Endothelial cell of umbilical vein (primary cell): ENCODE measurements at regions not wholly inside any gene's neighbourhood (a gene's known extent, or its start where the extent isn't known, plus 50 kb on each side); places are given as distances from the start of the nearest gene placed in this dataset.

ENCODE experiments used
- BruUV-seq: library from RNA; stranded (reverse); fragments of 400-500 nt; replicated peaks from 2 replicates; lab custom pipeline; 2021; lab: Mats Ljungman, UMichigan
- CTCF ChIA-PET: fragments of 300-600, 350-600 bp; sonication (Branson Sonifier 250); formaldehyde crosslinking; loops from one replicate; lab custom pipeline; 2021; ENCODE audit warnings: antibody characterized with exemption, inconsistent platforms; lab: Charles Lee
- POLR2A ChIA-PET: fragments of 300-600, 350-600 bp; sonication (Branson Sonifier 250); formaldehyde crosslinking; loops from one replicate; lab custom pipeline; 2021; ENCODE audit warnings: antibody characterized with exemption, inconsistent platforms; lab: Charles Lee
- DNase-seq: peaks from one replicate; pipeline ENCODE4 v3.0.0-alpha.2; 2011; ENCODE audit warnings: low read depth, low spot score
- FAIRE-seq: peaks from 2 replicates; lab custom pipeline; 2011; peaks lifted over from hg19 to GRCh38; lab: Jason Lieb, UNC
- H2AFZ ChIP-seq: 2 replicates; pipeline ENCODE4 v1.6.0; 2012; ENCODE audit warnings: low read depth, low read length, control low read depth, inconsistent platforms
- H3K27ac ChIP-seq: 2 replicates; pipeline ENCODE4 v1.5.1; 2011; ENCODE audit warnings: low read depth, mild to moderate bottlenecking, control low read depth, low read length, moderate library complexity; ENCODE audit not compliant: insufficient read depth
- H3K27me3 ChIP-seq, 2 experiments: 2 replicates each; pipeline versions ENCODE4 v1.6.0 to v1.6.1; 2011; ENCODE audit warnings: low read length in 2 of 2, mixed read lengths in 1 of 2; ENCODE audit not compliant: control insufficient read depth in 2 of 2, insufficient read depth in 2 of 2
- H3K36me3 ChIP-seq, 2 experiments: 2 replicates in 1 of 2; 3 replicates in 1 of 2; pipeline ENCODE4 v1.5.1; 2011; ENCODE audit warnings: low read length in 2 of 2, mild to moderate bottlenecking in 1 of 2, moderate library complexity in 1 of 2; ENCODE audit not compliant: control insufficient read depth in 2 of 2, insufficient read depth in 2 of 2; ENCODE audit errors: extremely low read depth in 1 of 2
- H3K4me1 ChIP-seq: 3 replicates; pipeline ENCODE4 v1.5.1; 2011; ENCODE audit warnings: mild to moderate bottlenecking, low read length; ENCODE audit not compliant: control insufficient read depth, insufficient read depth; ENCODE audit errors: extremely low read depth
- H3K4me2 ChIP-seq: 2 replicates; pipeline ENCODE4 v1.6.1; 2011; ENCODE audit warnings: low read length, control low read depth, mixed read lengths; ENCODE audit not compliant: insufficient read depth
- H3K4me3 ChIP-seq, 3 experiments: fragments of 200-600 bp in 1 of 3; sonication (generic), shearing (Covaris generic) in 1 of 3; replicated peaks in 1 of 3; 2 replicates each; pipeline ENCODE4 v1.5.1; 2011 to 2016; ENCODE audit warnings: control low read depth in 3 of 3, low read length in 3 of 3, mild to moderate bottlenecking in 2 of 3, inconsistent platforms in 1 of 3, low read depth in 1 of 3, moderate library complexity in 1 of 3; ENCODE audit not compliant: insufficient read depth in 1 of 3
- H3K79me2 ChIP-seq: 2 replicates; pipeline ENCODE4 v1.6.0; 2012; ENCODE audit warnings: low read length, inconsistent platforms; ENCODE audit not compliant: control insufficient read depth, insufficient read depth
- H3K9ac ChIP-seq: replicated peaks from 2 replicates; pipeline ENCODE3; 2011; ENCODE audit warnings: low read length, control low read depth; ENCODE audit not compliant: insufficient read depth; ENCODE audit errors: extremely low read depth
- H3K9me1 ChIP-seq: replicated peaks from 3 replicates; pipeline ENCODE4 v1.6.0; 2011; ENCODE audit warnings: mild to moderate bottlenecking, low read length; ENCODE audit not compliant: control insufficient read depth, insufficient read depth; ENCODE audit errors: extremely low read depth
- H3K9me3 ChIP-seq: replicated peaks from 2 replicates; pipeline ENCODE4 v1.5.1; 2012; ENCODE audit warnings: low read length, inconsistent platforms; ENCODE audit not compliant: control insufficient read depth, insufficient read depth
- H4K20me1 ChIP-seq: replicated peaks from 2 replicates; pipeline ENCODE3; 2011; ENCODE audit warnings: mild to moderate bottlenecking, low read length; ENCODE audit not compliant: control insufficient read depth, insufficient read depth; ENCODE audit errors: extremely low read depth
- CTCF ChIP-seq, 2 donors: IDR thresholded peaks; 1 replicate in 1 of 2; 2 replicates in 1 of 2; pipeline ENCODE4 v1.5.1; 2011; ENCODE audit warnings: low read length in 2 of 2, mild to moderate bottlenecking in 2 of 2, moderate library complexity in 2 of 2, control low read depth in 1 of 2, inconsistent platforms in 1 of 2, low read depth in 1 of 2; ENCODE audit not compliant: insufficient read depth in 1 of 2; ENCODE audit errors: extremely low read depth in 1 of 2
- EZH2 ChIP-seq: IDR thresholded peaks from 2 replicates; pipeline ENCODE4 v1.6.1; 2012; ENCODE audit warnings: borderline replicate concordance, low read depth, mild to moderate bottlenecking, moderate library complexity, low read length, inconsistent platforms; ENCODE audit not compliant: severe bottlenecking
- FOS ChIP-seq: IDR thresholded peaks from 2 replicates; pipeline ENCODE4 v1.6.1; 2011; ENCODE audit warnings: mild to moderate bottlenecking, low read length, moderate library complexity, borderline replicate concordance; ENCODE audit not compliant: insufficient read depth
- GATA2 ChIP-seq: IDR thresholded peaks from 2 replicates; pipeline ENCODE4 v1.7.0; 2011; ENCODE audit warnings: low read depth, mild to moderate bottlenecking, moderate library complexity, mixed read lengths, low read length; ENCODE audit not compliant: insufficient read length, insufficient read depth
- JUN ChIP-seq: IDR thresholded peaks from 2 replicates; pipeline ENCODE4 v1.6.1; 2011; ENCODE audit warnings: borderline replicate concordance, low read depth; ENCODE audit not compliant: insufficient read length, insufficient read depth
- MYC ChIP-seq: IDR thresholded peaks from one replicate; pipeline ENCODE4 v1.6.1; 2011; ENCODE audit warnings: mild to moderate bottlenecking, low read depth, low read length
- POLR2A ChIP-seq: IDR thresholded peaks from 2 replicates; pipeline ENCODE4 v1.6.1; 2012; ENCODE audit warnings: low read depth, mild to moderate bottlenecking, control low read depth, low read length
- POLR2AphosphoS5 ChIP-seq: IDR thresholded peaks from 2 replicates; pipeline ENCODE4 v1.6.1; 2012; ENCODE audit warnings: low read depth, mild to moderate bottlenecking, control low read depth, low read length, moderate library complexity; ENCODE audit not compliant: insufficient read depth
- dilution Hi-C: fragments of 300-500 bp; cut with MboI; formaldehyde crosslinking; loops from one replicate; pipeline ENCODE4 v1.15.0; 2019; ENCODE audit warnings: low sequenced_read_pairs; ENCODE audit not compliant: extremely low pct_ligation_motif_present
- intact Hi-C: fragments of 100-400 bp; cut with micrococcal nuclease; formaldehyde crosslinking; loops from one replicate; pipeline ENCODE4 v1.10.0; 2022
- TF ChIP-seq, protein P1 (sequence below): IDR thresholded peaks from 2 replicates; pipeline ENCODE4 v1.6.1; 2011; ENCODE audit not compliant: insufficient read depth, insufficient read length

- POLR2A ChIA-PET, result no interaction called here
- no peak overlapping the region for H3K4me3 ChIP-seq
- peaks cover 2% of the 10 kb centered on the region for H3K9me3 ChIP-seq
- dilution Hi-C loops (no loop called here), intact Hi-C loops (no loop called here)
- CTCF ChIA-PET, result no interaction called here
- no peak overlapping the region for H2AFZ ChIP-seq
- no peaks in the 10 kb centered on the region for H3K4me1 ChIP-seq
- no peak overlapping the region for H3K9ac ChIP-seq
- H3K4me2 ChIP-seq, result no peak overlapping the region
- no peak overlapping the region for H3K27ac ChIP-seq
- BruUV-seq, result no TSS peak
- no peak for FAIRE-seq
- no peaks in the 10 kb centered on the region for H3K79me2 ChIP-seq
- TF ChIP-seq GATA2 (no peak), POLR2A (no peak), FOS (no peak), MYC (no peak), POLR2AphosphoS5 (no peak), JUN (no peak), CTCF (IDR thresholded peaks at IDR 0.05; ENCODE audit: extremely low read depth in 1 of 2, insufficient read depth in 1 of 2, low read depth in 1 of 2, low read length in 2 of 2) (no peak), EZH2 (no peak)
- TF ChIP-seq, protein P1, sequence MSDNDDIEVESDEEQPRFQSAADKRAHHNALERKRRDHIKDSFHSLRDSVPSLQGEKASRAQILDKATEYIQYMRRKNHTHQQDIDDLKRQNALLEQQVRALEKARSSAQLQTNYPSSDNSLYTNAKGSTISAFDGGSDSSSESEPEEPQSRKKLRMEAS, result no peak
- H4K20me1 ChIP-seq, result no peaks in the 10 kb centered on the region
- H3K9me1 ChIP-seq, result no peaks in the 10 kb centered on the region
- no peaks in the 10 kb centered on the region for H3K27me3 ChIP-seq
- DNase-seq, result no peak
- H3K36me3 ChIP-seq, result no peaks in the 10 kb centered on the region
These were observed 1248.4 kb downstream of the NSUN3 start for GRCh38 chr3:95311272-95311671.
